KMS-11 (cell line): ENCODE measurements at regions not wholly inside any gene's neighbourhood (a gene's known extent, or its start where the extent isn't known, plus 50 kb on each side); places are given as distances from the start of the nearest gene placed in this dataset.

Experiments
- H2AFZ ChIP-seq: fragments of 200-600 bp; sonication (generic); 2 replicates; pipeline ENCODE4 v1.6.1; 2016; ENCODE audit warnings: antibody characterized with exemption, mixed run types, low read depth
- H3K27ac ChIP-seq: fragments of 200-600 bp; sonication (generic); 2 replicates; pipeline ENCODE4 v1.6.1; 2016; ENCODE audit warnings: mild to moderate bottlenecking, mixed run types
- H3K27me3 ChIP-seq: fragments of 200-600 bp; sonication (generic); 2 replicates; pipeline ENCODE4 v1.6.1; 2017; ENCODE audit warnings: mild to moderate bottlenecking, low read depth, mixed run types, moderate library complexity; ENCODE audit not compliant: insufficient read depth
- H3K36me3 ChIP-seq: fragments of 200-600 bp; sonication (generic); 2 replicates; pipeline ENCODE4 v1.6.1; 2017; ENCODE audit warnings: mild to moderate bottlenecking, mixed run types; ENCODE audit not compliant: insufficient read depth
- H3K4me1 ChIP-seq: fragments of 200-600 bp; sonication (generic); 2 replicates; pipeline ENCODE4 v1.6.1; 2016; ENCODE audit warnings: mild to moderate bottlenecking, low read depth, mixed run types; ENCODE audit not compliant: poor library complexity, severe bottlenecking
- H3K4me2 ChIP-seq: fragments of 200-600 bp; sonication (generic); 2 replicates; pipeline ENCODE4 v1.7.0; 2016; ENCODE audit warnings: mild to moderate bottlenecking, mixed run types
- H3K4me3 ChIP-seq: fragments of 200-600 bp; sonication (generic); IDR thresholded peaks from 2 replicates; pipeline ENCODE4 v1.6.1; 2017; ENCODE audit warnings: low read depth, low read length, mixed read lengths; ENCODE audit not compliant: insufficient read depth
- H3K79me2 ChIP-seq: fragments of 200-600 bp; sonication (generic); 2 replicates; pipeline ENCODE4 v1.6.1; 2016; ENCODE audit warnings: low read depth, mixed run types; ENCODE audit not compliant: insufficient read depth
- H3K9ac ChIP-seq: fragments of 200-600 bp; sonication (generic); 2 replicates; pipeline ENCODE4 v1.6.1; 2016; ENCODE audit warnings: mild to moderate bottlenecking, mixed run types
- H4K20me1 ChIP-seq: fragments of 200-600 bp; sonication (generic); 2 replicates; pipeline ENCODE4 v1.6.1; 2016; ENCODE audit warnings: mild to moderate bottlenecking, mixed run types; ENCODE audit not compliant: insufficient read depth
- CTCF ChIP-seq: fragments of 200-600 bp; sonication (generic); conservative IDR thresholded peaks from 2 replicates; pipeline ENCODE4 v1.6.1; 2017; ENCODE audit warnings: low read depth, mild to moderate bottlenecking, antibody characterized with exemption, low read length, moderate library complexity, mixed read lengths

- Histone ChIP-seq H3K79me2 (no peaks in the 10 kb centered on the region), H3K27me3 (no peaks in the 10 kb centered on the region), H3K4me1 (no peaks in the 10 kb centered on the region), H3K9ac (no peak overlapping the region), H2AFZ (no peak overlapping the region), H3K4me3 (no peak overlapping the region), H3K36me3 (no peaks in the 10 kb centered on the region), H4K20me1 (no peaks in the 10 kb centered on the region), H3K4me2 (no peak overlapping the region), H3K27ac (no peak overlapping the region)
- TF ChIP-seq CTCF = no peak
Observed at GRCh38 chr9:11003836-11004235, 391.0 kb upstream of the PTPRD start.

GRCh38 chr9:11011696-11012095, 398.9 kb upstream of the PTPRD start:
- no peaks in the 10 kb centered on the region for H3K4me1 ChIP-seq
- no peak overlapping the region for H3K9ac ChIP-seq
- no peak for TF ChIP-seq CTCF
- no peaks in the 10 kb centered on the region for H4K20me1 ChIP-seq
- no peak overlapping the region for H3K27ac ChIP-seq
- no peak overlapping the region for H3K4me2 ChIP-seq
- H3K36me3 ChIP-seq = no peaks in the 10 kb centered on the region
- H2AFZ ChIP-seq = no peak overlapping the region
- H3K4me3 ChIP-seq = no peak overlapping the region
- no peaks in the 10 kb centered on the region for H3K79me2 ChIP-seq
- H3K27me3 ChIP-seq = no peaks in the 10 kb centered on the region

GRCh38 chr9:11016081-11016480, 403.3 kb upstream of the PTPRD start:
- no peaks in the 10 kb centered on the region for H3K4me1 ChIP-seq

GRCh38 chr9:11023201-11023600, 410.4 kb upstream of the PTPRD start:
- TF ChIP-seq CTCF = no peak
- H3K36me3 ChIP-seq = no peaks in the 10 kb centered on the region
- no peak overlapping the region for H3K27ac ChIP-seq
- no peak overlapping the region for H3K9ac ChIP-seq
- H3K4me2 ChIP-seq = no peak overlapping the region
- no peaks in the 10 kb centered on the region for H3K79me2 ChIP-seq
- H4K20me1 ChIP-seq = no peaks in the 10 kb centered on the region
- no peak overlapping the region for H2AFZ ChIP-seq
- H3K4me3 ChIP-seq = no peak overlapping the region
- no peaks in the 10 kb centered on the region for H3K4me1 ChIP-seq
- no peaks in the 10 kb centered on the region for H3K27me3 ChIP-seq

More at GRCh38 chr9:11016081-11016480, 403.3 kb upstream of the PTPRD start:
- Histone ChIP-seq H4K20me1 (no peaks in the 10 kb centered on the region), H3K4me2 (no peak overlapping the region), H3K4me3 (no peak overlapping the region), H3K27ac (no peak overlapping the region), H3K27me3 (no peaks in the 10 kb centered on the region), H3K36me3 (no peaks in the 10 kb centered on the region), H2AFZ (no peak overlapping the region), H3K79me2 (no peaks in the 10 kb centered on the region), H3K9ac (no peak overlapping the region)
- no peak for TF ChIP-seq CTCF

- no peaks in the 10 kb centered on the region for H3K79me2 ChIP-seq
- no peaks in the 10 kb centered on the region for H4K20me1 ChIP-seq
- no peaks in the 10 kb centered on the region for H3K27me3 ChIP-seq
- no peak overlapping the region for H3K9ac ChIP-seq
- no peak for TF ChIP-seq CTCF
- H3K4me3 ChIP-seq = no peak overlapping the region
- no peak overlapping the region for H3K4me2 ChIP-seq
- no peak overlapping the region for H2AFZ ChIP-seq
- no peak overlapping the region for H3K27ac ChIP-seq
- no peaks in the 10 kb centered on the region for H3K4me1 ChIP-seq
- no peaks in the 10 kb centered on the region for H3K36me3 ChIP-seq
Observed at GRCh38 chr9:11025775-11026174, 413.0 kb upstream of the PTPRD start.
